Suprapubic skin (tissue), 4 donors: ENCODE measurements at regions not wholly inside any gene's neighbourhood (a gene's known extent, or its start where the extent isn't known, plus 50 kb on each side); places are given as distances from the start of the nearest gene placed in this dataset.

Experiments used
- DNase-seq, 2 donors: peaks; one replicate each; pipeline ENCODE4 v3.0.0-alpha.2; 2019; ENCODE audit warnings: low spot score in 2 of 2
- H3K27ac ChIP-seq: fragments of 200-600 bp; sonication (generic); one replicate; pipeline ENCODE4 v1.5.1; 2019
- H3K27me3 ChIP-seq: fragments of 200-600 bp; sonication (generic); one replicate; pipeline ENCODE4 v1.5.1; 2019
- H3K36me3 ChIP-seq: fragments of 200-600 bp; sonication (generic); one replicate; pipeline ENCODE4 v1.5.1; 2019
- H3K4me1 ChIP-seq: fragments of 200-600 bp; sonication (generic); one replicate; pipeline ENCODE4 v1.5.1; 2019
- H3K4me3 ChIP-seq: fragments of 200-600 bp; sonication (generic); one replicate; pipeline ENCODE4 v1.5.1; 2019; ENCODE audit warnings: mild to moderate bottlenecking
- H3K9me3 ChIP-seq: fragments of 200-600 bp; sonication (generic); one replicate; pipeline ENCODE4 v1.5.1; 2019
- CTCF ChIP-seq, 2 donors: fragments of 200-600 bp in 1 of 2; fragments of 450-650 bp in 1 of 2; sonication (generic) in 1 of 2; IDR thresholded peaks; one replicate each; pipeline ENCODE4 v1.5.1; 2016 to 2019; ENCODE audit warnings: antibody characterized with exemption in 2 of 2, mild to moderate bottlenecking in 1 of 2, moderate library complexity in 1 of 2
- EP300 ChIP-seq: sonication (generic); formaldehyde crosslinking; IDR thresholded peaks from one replicate; pipeline ENCODE4 v1.6.1; 2017; ENCODE audit warnings: antibody characterized with exemption
- POLR2A ChIP-seq, 2 donors: fragments of 450-650 bp; IDR thresholded peaks; one replicate each; pipeline ENCODE4 v1.6.1; 2017; ENCODE audit warnings: antibody characterized with exemption in 2 of 2, mild to moderate bottlenecking in 2 of 2, moderate library complexity in 2 of 2
- POLR2AphosphoS5 ChIP-seq, 3 donors: sonication (generic); formaldehyde crosslinking; IDR thresholded peaks; one replicate each; pipeline ENCODE4 v1.6.1; 2017; ENCODE audit warnings: antibody characterized with exemption in 3 of 3
- WGBS: methylation state at CpG from one replicate; pipeline ENCODE4 v1.1.5; 2018; 5-methylcytosine and 5-hydroxymethylcytosine counted together

GRCh38 chr3:98979296-98979695 is 77.8 kb upstream of the DCBLD2 start:
- Histone ChIP-seq H3K27me3 (no peaks in the 10 kb centered on the region), H3K4me1 (no peaks in the 10 kb centered on the region), H3K9me3 (no peaks in the 10 kb centered on the region), H3K27ac (no peak overlapping the region), H3K4me3 (no peak overlapping the region), H3K36me3 (no peaks in the 10 kb centered on the region)
- 56% methylated on average over 1 of the region's 1 CpG for WGBS
- DNase-seq: no peak
- TF ChIP-seq EP300 (no peak), POLR2A (IDR thresholded peaks at IDR 0.05) (no peak), POLR2AphosphoS5 (IDR thresholded peaks at IDR 0.05) (no peak), CTCF (IDR thresholded peaks at IDR 0.05) (no peak)

- H3K4me3 ChIP-seq: no peak overlapping the region
- no peak overlapping the region for H3K27ac ChIP-seq
- TF ChIP-seq POLR2A (IDR thresholded peaks at IDR 0.05) (no peak), POLR2AphosphoS5 (IDR thresholded peaks at IDR 0.05) (no peak), CTCF (IDR thresholded peaks at IDR 0.05) (no peak), EP300 (no peak)
- no peak for DNase-seq
- H3K4me1 ChIP-seq: no peaks in the 10 kb centered on the region
- no peaks in the 10 kb centered on the region for H3K36me3 ChIP-seq
- H3K27me3 ChIP-seq: no peaks in the 10 kb centered on the region
- H3K9me3 ChIP-seq: no peaks in the 10 kb centered on the region
- WGBS: 60% methylated on average over 3 of the region's 3 CpGs
Measured at GRCh38 chr3:98978068-98978811, 76.7 kb upstream of the DCBLD2 start.

GRCh38 chr3:98977520-98977919 is 76.0 kb upstream of the DCBLD2 start:
- Histone ChIP-seq H3K9me3 (no peaks in the 10 kb centered on the region), H3K27me3 (no peaks in the 10 kb centered on the region), H3K4me3 (no peak overlapping the region), H3K36me3 (no peaks in the 10 kb centered on the region), H3K27ac (no peak overlapping the region), H3K4me1 (no peaks in the 10 kb centered on the region)
- WGBS: 83% methylated on average over 2 of the region's 2 CpGs
- no peak for DNase-seq
- no peak for TF ChIP-seq POLR2A (IDR thresholded peaks at IDR 0.05)
- no peak for TF ChIP-seq EP300
- TF ChIP-seq CTCF (IDR thresholded peaks at IDR 0.05): no peak
- no peak for TF ChIP-seq POLR2AphosphoS5 (IDR thresholded peaks at IDR 0.05)

GRCh38 chr3:98974442-98974841 is 72.9 kb upstream of the DCBLD2 start:
- H3K9me3 ChIP-seq: no peaks in the 10 kb centered on the region
- no peak overlapping the region for H3K4me3 ChIP-seq
- no peaks in the 10 kb centered on the region for H3K27me3 ChIP-seq
- TF ChIP-seq CTCF (IDR thresholded peaks at IDR 0.05) (no peak), EP300 (no peak), POLR2A (IDR thresholded peaks at IDR 0.05) (no peak), POLR2AphosphoS5 (IDR thresholded peaks at IDR 0.05) (no peak)
- H3K36me3 ChIP-seq: no peaks in the 10 kb centered on the region
- H3K27ac ChIP-seq: no peak overlapping the region
- H3K4me1 ChIP-seq: no peaks in the 10 kb centered on the region
- DNase-seq: no peak

GRCh38 chr3:98972720-98973119 is 71.2 kb upstream of the DCBLD2 start:
- 76% methylated on average over 3 of the region's 3 CpGs for WGBS
- H3K27ac ChIP-seq: no peak overlapping the region
- no peaks in the 10 kb centered on the region for H3K36me3 ChIP-seq
- no peak for DNase-seq
- H3K4me3 ChIP-seq: no peak overlapping the region
- no peak for TF ChIP-seq POLR2A (IDR thresholded peaks at IDR 0.05)
- TF ChIP-seq POLR2AphosphoS5 (IDR thresholded peaks at IDR 0.05): no peak
- TF ChIP-seq EP300: no peak
- no peak for TF ChIP-seq CTCF (IDR thresholded peaks at IDR 0.05)
- H3K4me1 ChIP-seq: no peaks in the 10 kb centered on the region
- H3K27me3 ChIP-seq: no peaks in the 10 kb centered on the region
- H3K9me3 ChIP-seq: no peaks in the 10 kb centered on the region
